Body of pancreas (tissue), 4 donors: ENCODE measurements at regions not wholly inside any gene's neighbourhood (a gene's known extent, or its start where the extent isn't known, plus 50 kb on each side); places are given as distances from the start of the nearest gene placed in this dataset.

ENCODE experiments used
- ATAC-seq: fragments of 150-250 bp; one replicate; pipeline ENCODE4 v1.9.1; 2016
- DNase-seq, 4 donors: peaks; one replicate each; pipeline ENCODE4 v3.0.0-alpha.2; 2019
- H3K27ac ChIP-seq, 4 donors: fragments of 200-600 bp; sonication (generic); 1 replicate in 3 of 4; 2 replicates in 1 of 4; pipeline versions ENCODE4 v1.5.1 to v1.6.1; 2016 to 2019; ENCODE audit warnings: mild to moderate bottlenecking in 1 of 4, mixed read lengths in 1 of 4, moderate library complexity in 1 of 4
- H3K27me3 ChIP-seq, 2 donors: fragments of 200-600 bp; sonication (generic); one replicate each; pipeline ENCODE4 v1.6.0; 2016; ENCODE audit warnings: mild to moderate bottlenecking in 1 of 2
- H3K36me3 ChIP-seq, 2 donors: fragments of 200-600 bp; sonication (generic); replicated peaks in 1 of 2; 2 replicates each; pipeline ENCODE4 v1.5.1; 2016; ENCODE audit warnings: low read depth in 2 of 2; ENCODE audit not compliant: insufficient read depth in 1 of 2
- H3K4me1 ChIP-seq: fragments of 200-600 bp; sonication (generic); one replicate; pipeline ENCODE4 v1.6.0; 2016
- H3K4me3 ChIP-seq, 2 donors: fragments of 200-600 bp; sonication (generic); 1 replicate in 1 of 2; 2 replicates in 1 of 2; pipeline ENCODE4 v1.5.1; 2016 to 2019
- H3K9me3 ChIP-seq, 3 donors: fragments of 200-600 bp; sonication (generic); 1 replicate in 2 of 3; 2 replicates in 1 of 3; pipeline ENCODE4 v1.5.1; 2016
- POLR2A ChIP-seq, 3 donors: fragments of 450-650 bp; IDR thresholded peaks; one replicate each; pipeline ENCODE4 v1.6.1; 2016; ENCODE audit warnings: antibody characterized with exemption in 3 of 3, mild to moderate bottlenecking in 2 of 3
- WGBS, 2 donors: methylation state at CpG; one replicate each; pipeline ENCODE4 v1.1.5; 2017; 5-methylcytosine and 5-hydroxymethylcytosine counted together
- intact Hi-C: fragments of 100-400 bp; cut with DNase I; formaldehyde crosslinking; loops from one replicate; pipeline ENCODE4 v1.15.1; 2023
- TF ChIP-seq, protein P1 (sequence below), 7 experiments: fragments of 450-650 bp in 4 of 7; fragments of 200-600 bp in 3 of 7; sonication (generic) in 3 of 7; IDR thresholded peaks; one replicate each; pipeline ENCODE4 v1.5.1; 2016 to 2019; ENCODE audit warnings: antibody characterized with exemption in 7 of 7

DNA sequence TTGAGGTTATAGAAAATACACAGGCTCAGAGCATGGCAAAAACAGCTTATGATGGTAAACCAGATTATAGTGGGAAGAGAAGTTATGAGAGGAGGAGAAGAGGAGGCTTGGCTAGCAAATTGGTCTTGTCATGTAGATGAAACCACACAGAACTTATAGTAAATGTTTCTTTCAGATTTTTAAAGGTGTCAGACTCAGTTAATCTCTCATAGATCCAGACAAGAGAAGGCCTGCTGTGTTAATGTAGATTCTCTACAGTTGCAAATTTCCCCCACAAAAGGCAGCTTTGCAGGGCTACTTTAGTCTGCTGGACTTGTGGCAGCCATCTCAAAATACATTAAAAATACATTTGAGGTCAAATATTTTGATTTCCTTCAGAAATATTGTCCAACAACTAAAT, 1731.7 kb downstream of the ARAP2 start:
- intact Hi-C loops, result no loop called here
- no peak overlapping the region for H3K4me3 ChIP-seq
- ATAC-seq, result no peak
- TF ChIP-seq, protein P1, sequence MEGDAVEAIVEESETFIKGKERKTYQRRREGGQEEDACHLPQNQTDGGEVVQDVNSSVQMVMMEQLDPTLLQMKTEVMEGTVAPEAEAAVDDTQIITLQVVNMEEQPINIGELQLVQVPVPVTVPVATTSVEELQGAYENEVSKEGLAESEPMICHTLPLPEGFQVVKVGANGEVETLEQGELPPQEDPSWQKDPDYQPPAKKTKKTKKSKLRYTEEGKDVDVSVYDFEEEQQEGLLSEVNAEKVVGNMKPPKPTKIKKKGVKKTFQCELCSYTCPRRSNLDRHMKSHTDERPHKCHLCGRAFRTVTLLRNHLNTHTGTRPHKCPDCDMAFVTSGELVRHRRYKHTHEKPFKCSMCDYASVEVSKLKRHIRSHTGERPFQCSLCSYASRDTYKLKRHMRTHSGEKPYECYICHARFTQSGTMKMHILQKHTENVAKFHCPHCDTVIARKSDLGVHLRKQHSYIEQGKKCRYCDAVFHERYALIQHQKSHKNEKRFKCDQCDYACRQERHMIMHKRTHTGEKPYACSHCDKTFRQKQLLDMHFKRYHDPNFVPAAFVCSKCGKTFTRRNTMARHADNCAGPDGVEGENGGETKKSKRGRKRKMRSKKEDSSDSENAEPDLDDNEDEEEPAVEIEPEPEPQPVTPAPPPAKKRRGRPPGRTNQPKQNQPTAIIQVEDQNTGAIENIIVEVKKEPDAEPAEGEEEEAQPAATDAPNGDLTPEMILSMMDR (IDR thresholded peaks at IDR 0.05), result no peak
- TF ChIP-seq POLR2A (IDR thresholded peaks at IDR 0.05), result no peak
- H3K9me3 ChIP-seq, result no peaks in the 10 kb centered on the region
- no peaks in the 10 kb centered on the region for H3K4me1 ChIP-seq
- DNase-seq, result no peak
- H3K36me3 ChIP-seq, result no peaks in the 10 kb centered on the region
- H3K27me3 ChIP-seq, result no peaks in the 10 kb centered on the region
- no peak overlapping the region for H3K27ac ChIP-seq

GRCh38 chr4:34516524-34516923, 1727.8 kb downstream of the ARAP2 start:
- TF ChIP-seq POLR2A (IDR thresholded peaks at IDR 0.05), result no peak
- TF ChIP-seq, protein P1 (IDR thresholded peaks at IDR 0.05), result no peak
- no peak overlapping the region for H3K27ac ChIP-seq
- WGBS, 2 donors, result 60 to 68% methylated on average over 3 of the region's 3 CpGs
- H3K9me3 ChIP-seq, result no peaks in the 10 kb centered on the region
- H3K4me1 ChIP-seq, result no peaks in the 10 kb centered on the region
- no peaks in the 10 kb centered on the region for H3K36me3 ChIP-seq
- no peaks in the 10 kb centered on the region for H3K27me3 ChIP-seq
- ATAC-seq (no peak), DNase-seq (no peak)
- intact Hi-C loops, result no loop called here
- no peak overlapping the region for H3K4me3 ChIP-seq

DNA sequence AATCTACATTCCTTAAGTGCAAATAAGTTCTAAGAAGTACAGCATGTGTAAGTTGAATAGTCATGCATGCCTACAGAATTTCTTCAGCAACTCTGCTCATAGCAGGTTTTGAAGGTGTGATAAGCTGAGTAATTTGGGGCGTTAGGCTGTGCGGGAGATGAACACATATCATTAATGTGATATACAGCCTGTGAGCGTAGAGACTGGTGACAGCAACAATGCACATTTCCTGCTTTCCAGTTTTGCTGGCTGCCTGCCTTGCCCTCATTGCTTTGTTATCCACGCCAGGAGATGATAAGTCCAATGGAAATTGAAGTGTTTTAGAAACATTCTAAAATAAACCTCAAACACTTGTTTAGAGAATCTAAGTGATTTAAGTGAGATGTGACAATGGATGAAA, 1709.4 kb downstream of the ARAP2 start:
- no peak for TF ChIP-seq POLR2A (IDR thresholded peaks at IDR 0.05)
- TF ChIP-seq, protein P1 (IDR thresholded peaks at IDR 0.05), result no peak
- ATAC-seq, result no peak
- Histone ChIP-seq H3K4me1 (no peaks in the 10 kb centered on the region), H3K27me3 (no peaks in the 10 kb centered on the region), H3K9me3 (no peaks in the 10 kb centered on the region), H3K27ac (no peak overlapping the region), H3K36me3 (no peaks in the 10 kb centered on the region), H3K4me3 (no peak overlapping the region)
- 45 to 54% methylated on average over 4 of the region's 4 CpGs for WGBS, 2 donors
- intact Hi-C loops, result no loop called here
- no peak for DNase-seq

- Histone ChIP-seq H3K27me3 (no peaks in the 10 kb centered on the region), H3K27ac (no peak overlapping the region), H3K4me1 (no peaks in the 10 kb centered on the region), H3K36me3 (no peaks in the 10 kb centered on the region), H3K9me3 (no peaks in the 10 kb centered on the region), H3K4me3 (no peak overlapping the region)
- DNase-seq, result no peak
- no peak for TF ChIP-seq POLR2A (IDR thresholded peaks at IDR 0.05)
- TF ChIP-seq, protein P1 (IDR thresholded peaks at IDR 0.05), result no peak
- intact Hi-C loops, result no loop called here
- no peak for ATAC-seq
- 35 to 44% methylated on average over 2 of the region's 2 CpGs for WGBS, 2 donors
Observed at GRCh38 chr4:34566091-34566490, 1678.2 kb downstream of the ARAP2 start.

DNA sequence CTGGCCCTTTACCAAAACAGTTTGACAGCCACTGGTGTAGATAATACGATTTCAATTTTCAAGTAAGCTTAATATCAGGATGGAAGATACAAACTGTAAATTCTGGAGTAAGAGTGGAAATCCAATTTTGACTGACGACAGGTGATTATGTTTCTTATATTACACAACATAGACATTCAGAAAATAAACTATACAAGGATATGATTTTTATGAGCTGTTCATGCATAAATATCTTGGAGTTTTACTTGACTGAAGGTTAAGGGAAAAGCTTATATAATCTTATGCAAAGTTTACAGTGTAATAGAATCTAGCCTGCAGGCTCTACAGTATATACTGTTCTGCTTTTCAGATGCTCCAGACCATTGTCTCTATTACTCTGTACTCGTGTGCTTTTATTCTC, 1672.3 kb downstream of the ARAP2 start:
- no peak overlapping the region for H3K27ac ChIP-seq
- 44 to 48% methylated on average over 3 of the region's 3 CpGs for WGBS, 2 donors
- H3K4me1 ChIP-seq, result no peaks in the 10 kb centered on the region
- H3K36me3 ChIP-seq, result no peaks in the 10 kb centered on the region
- no peak for DNase-seq
- H3K9me3 ChIP-seq, result no peaks in the 10 kb centered on the region
- no peak for TF ChIP-seq POLR2A (IDR thresholded peaks at IDR 0.05)
- TF ChIP-seq, protein P1 (IDR thresholded peaks at IDR 0.05), result no peak
- ATAC-seq, result no peak
- no peak overlapping the region for H3K4me3 ChIP-seq
- H3K27me3 ChIP-seq, result no peaks in the 10 kb centered on the region
- intact Hi-C loops, result no loop called here
